ENCODE measurements at regions not wholly inside any gene's neighbourhood (a gene's known extent, or its start where the extent isn't known, plus 50 kb on each side); places are given as distances from the start of the nearest gene placed in this dataset.
"Not testable (repeated sequence)": the region's sequence is repeated elsewhere in the genome, so short reads cannot be mapped to it uniquely, and the experiment has no call there.

DNA sequence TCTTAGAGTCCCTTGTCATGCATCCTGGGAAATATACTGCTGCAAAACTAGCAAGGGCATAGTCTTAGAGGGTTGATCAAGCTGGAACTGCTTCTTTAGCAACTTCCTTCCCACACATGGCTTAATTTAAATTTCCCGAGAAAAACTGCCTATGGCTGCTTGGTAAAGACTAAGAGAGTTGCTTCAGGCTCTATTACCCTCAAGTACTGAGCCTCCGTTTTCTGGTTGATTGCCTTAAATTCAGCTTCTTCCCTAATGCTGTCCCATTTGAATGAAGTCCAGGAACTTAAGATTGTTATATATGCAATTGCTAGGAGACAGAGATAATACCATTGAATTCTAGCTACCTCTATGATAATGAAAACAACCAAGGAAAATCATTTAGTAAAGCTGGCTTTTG is 385.7 kb upstream of the CYLC2 start:
- H3K4me1 ChIP-seq (ENCODE audit: control insufficient read depth in 2 of 2, insufficient read depth in 2 of 2, low read length in 2 of 2): no peaks in the 10 kb centered on the region
- no peak overlapping the region for H3K4me2 ChIP-seq (replicated peaks; ENCODE audit: low read depth, low read length, poor library complexity, severe bottlenecking)
- POLR2A ChIA-PET: no interaction called here
- CTCF ChIA-PET: no interaction called here
- H3K36me3 ChIP-seq (replicated peaks in 1 of 2; ENCODE audit: control extremely low read depth in 1 of 2, control insufficient read depth in 1 of 2, extremely low read depth in 1 of 2, insufficient read depth in 2 of 2, low read length in 1 of 2): no peaks in the 10 kb centered on the region
- Mint-ChIP-seq H3K4me1 (no peaks in the 10 kb centered on the region), H3K27ac (no peak overlapping the region), H3K9me3 (ENCODE audit: insufficient read depth) (peaks cover 3% of the 10 kb centered on the region), H3K4me3 (no peak overlapping the region), H3K27me3 (no peaks in the 10 kb centered on the region)
- WGBS (ENCODE audit: insufficient coverage): no CpG with 5 or more reads among the region's 2 CpGs
- no peaks in the 10 kb centered on the region for H4K20me1 ChIP-seq (ENCODE audit: control insufficient read depth, insufficient read depth, low read length, poor library complexity, severe bottlenecking)
- no peak overlapping the region for H3K27ac ChIP-seq (ENCODE audit: low read length in 2 of 2)
- H2AFZ ChIP-seq (ENCODE audit: insufficient read depth, low read depth, low read length, poor library complexity, severe bottlenecking): no peak overlapping the region
- no peak for TF ChIP-seq EZH2 (IDR thresholded peaks at IDR 0.05; ENCODE audit: borderline replicate concordance, insufficient read depth, low read depth, low read length, poor library complexity, severe bottlenecking)
- TF ChIP-seq, protein P1, sequence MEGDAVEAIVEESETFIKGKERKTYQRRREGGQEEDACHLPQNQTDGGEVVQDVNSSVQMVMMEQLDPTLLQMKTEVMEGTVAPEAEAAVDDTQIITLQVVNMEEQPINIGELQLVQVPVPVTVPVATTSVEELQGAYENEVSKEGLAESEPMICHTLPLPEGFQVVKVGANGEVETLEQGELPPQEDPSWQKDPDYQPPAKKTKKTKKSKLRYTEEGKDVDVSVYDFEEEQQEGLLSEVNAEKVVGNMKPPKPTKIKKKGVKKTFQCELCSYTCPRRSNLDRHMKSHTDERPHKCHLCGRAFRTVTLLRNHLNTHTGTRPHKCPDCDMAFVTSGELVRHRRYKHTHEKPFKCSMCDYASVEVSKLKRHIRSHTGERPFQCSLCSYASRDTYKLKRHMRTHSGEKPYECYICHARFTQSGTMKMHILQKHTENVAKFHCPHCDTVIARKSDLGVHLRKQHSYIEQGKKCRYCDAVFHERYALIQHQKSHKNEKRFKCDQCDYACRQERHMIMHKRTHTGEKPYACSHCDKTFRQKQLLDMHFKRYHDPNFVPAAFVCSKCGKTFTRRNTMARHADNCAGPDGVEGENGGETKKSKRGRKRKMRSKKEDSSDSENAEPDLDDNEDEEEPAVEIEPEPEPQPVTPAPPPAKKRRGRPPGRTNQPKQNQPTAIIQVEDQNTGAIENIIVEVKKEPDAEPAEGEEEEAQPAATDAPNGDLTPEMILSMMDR (IDR thresholded peaks at IDR 0.05): no peak
- H3K9ac ChIP-seq (ENCODE audit: low read length): no peak overlapping the region
- DNase-seq (no peak), ATAC-seq (ENCODE audit: low read depth) (no peak)
- H3K79me2 ChIP-seq (ENCODE audit: control insufficient read depth, insufficient read depth, low read length): no peaks in the 10 kb centered on the region
- no peaks in the 10 kb centered on the region for H3K27me3 ChIP-seq (replicated peaks in 1 of 4; ENCODE audit: control extremely low read depth in 1 of 4, control insufficient read depth in 3 of 4, insufficient read depth in 4 of 4, low read length in 3 of 4)
- intact Hi-C loops (cut with micrococcal nuclease): no loop called here
- no peak overlapping the region for H3K4me3 ChIP-seq (ENCODE audit: control extremely low read depth in 1 of 5, extremely low read depth in 1 of 5, insufficient read depth in 1 of 5, low read depth in 2 of 5, low read length in 4 of 5)
- no peaks in the 10 kb centered on the region for H3K9me3 ChIP-seq (ENCODE audit: control extremely low read depth in 1 of 3, control insufficient read depth in 2 of 3, insufficient read depth in 1 of 3, low read length in 2 of 3)

DNA sequence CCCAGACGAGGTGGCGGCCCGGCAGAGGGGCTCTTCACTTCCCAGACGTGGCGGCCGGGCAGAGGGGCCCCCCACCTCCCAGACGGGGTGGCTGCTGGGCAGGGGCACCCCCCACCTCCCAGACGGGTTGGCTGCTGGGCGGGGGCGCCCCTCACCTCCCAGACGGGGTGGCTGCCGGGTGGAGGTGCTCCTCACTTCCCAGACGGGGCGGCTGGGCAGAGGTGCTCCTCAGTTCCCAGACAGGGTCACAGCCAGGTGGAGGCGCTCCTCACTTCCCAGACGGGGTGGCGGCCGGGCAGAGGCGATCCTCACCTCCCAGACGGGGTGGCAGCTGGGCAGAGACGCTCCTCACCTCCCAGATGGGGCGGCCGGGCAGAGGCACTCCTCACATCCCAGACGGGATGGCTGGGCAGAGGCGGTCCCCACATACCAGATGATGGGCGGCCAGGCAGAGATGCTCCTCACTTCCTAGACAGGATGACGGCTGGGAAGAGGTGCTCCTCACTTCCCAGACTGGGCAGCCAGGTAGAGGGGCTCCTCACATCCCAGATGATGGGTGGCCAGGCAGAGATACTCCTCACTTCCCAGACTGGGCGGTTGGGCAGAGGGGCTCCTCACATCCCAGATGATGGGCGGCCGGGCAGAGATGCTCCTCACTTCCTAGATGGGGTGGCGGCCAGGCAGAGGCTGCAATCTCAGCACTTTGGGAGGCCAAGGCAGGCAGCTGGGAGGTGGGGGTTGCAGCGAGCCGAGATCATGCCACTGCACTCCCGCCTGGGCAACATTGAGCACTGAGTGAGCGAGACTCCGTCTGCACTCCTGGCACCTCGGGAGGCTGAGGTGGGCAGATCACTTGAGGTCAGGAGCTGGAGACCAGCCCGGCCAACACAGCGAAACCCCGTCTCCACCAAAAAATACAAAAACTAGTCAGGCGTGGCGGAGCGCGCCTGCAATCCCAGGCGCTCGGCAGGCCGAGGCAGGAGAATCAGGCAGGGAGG is 391.6 kb upstream of the CYLC2 start:
- CTCF ChIA-PET; ATAC-seq (ENCODE audit: low read depth); H3K4me3 ChIP-seq (ENCODE audit: control extremely low read depth in 1 of 5, extremely low read depth in 1 of 5, insufficient read depth in 1 of 5, low read depth in 2 of 5, low read length in 4 of 5); H3K36me3 ChIP-seq (replicated peaks in 1 of 2; ENCODE audit: control extremely low read depth in 1 of 2, control insufficient read depth in 1 of 2, extremely low read depth in 1 of 2, insufficient read depth in 2 of 2, low read length in 1 of 2); H3K4me1 Mint-ChIP-seq; H3K27me3 Mint-ChIP-seq; H3K9me3 Mint-ChIP-seq (ENCODE audit: insufficient read depth); H3K79me2 ChIP-seq (ENCODE audit: control insufficient read depth, insufficient read depth, low read length); intact Hi-C loops (cut with micrococcal nuclease); H3K27me3 ChIP-seq (replicated peaks in 1 of 4; ENCODE audit: control extremely low read depth in 1 of 4, control insufficient read depth in 3 of 4, insufficient read depth in 4 of 4, low read length in 3 of 4); H4K20me1 ChIP-seq (ENCODE audit: control insufficient read depth, insufficient read depth, low read length, poor library complexity, severe bottlenecking); H3K9ac ChIP-seq (ENCODE audit: low read length); H3K27ac Mint-ChIP-seq; H3K27ac ChIP-seq (ENCODE audit: low read length in 2 of 2); POLR2A ChIA-PET; H2AFZ ChIP-seq (ENCODE audit: insufficient read depth, low read depth, low read length, poor library complexity, severe bottlenecking); H3K4me3 Mint-ChIP-seq; H3K4me1 ChIP-seq (ENCODE audit: control insufficient read depth in 2 of 2, insufficient read depth in 2 of 2, low read length in 2 of 2); H3K4me2 ChIP-seq (replicated peaks; ENCODE audit: low read depth, low read length, poor library complexity, severe bottlenecking): not testable (repeated sequence)
- DNase-seq: peak; percentile 2
- H3K9me3 ChIP-seq (ENCODE audit: control extremely low read depth in 1 of 3, control insufficient read depth in 2 of 3, insufficient read depth in 1 of 3, low read length in 2 of 3): peaks cover 0 to 21% (median 0%) of the 10 kb centered on the region in 3 donors
- WGBS (ENCODE audit: insufficient coverage): 91% methylated on average over 44 of the region's 47 CpGs

Data from B cell (primary cell).